ENCODE measurements at regions not wholly inside any gene's neighbourhood (a gene's known extent, or its start where the extent isn't known, plus 50 kb on each side); places are given as distances from the start of the nearest gene placed in this dataset.

GRCh38 chr1:95451054-95451453, 217.0 kb downstream of the RWDD3 start:
- Mint-ChIP-seq H3K4me1 (no peaks in the 10 kb centered on the region), H3K27ac (ENCODE audit: low read depth) (no peak overlapping the region), H3K36me3 (ENCODE audit: insufficient read depth) (no peaks in the 10 kb centered on the region), H3K4me3 (no peak overlapping the region), H3K27me3 (no peaks in the 10 kb centered on the region), H3K9me3 (peaks cover 16% of the 10 kb centered on the region)
- no peak for DNase-seq (ENCODE audit: low spot score in 2 of 2)
- ATAC-seq (replicated peaks; ENCODE audit: extremely low read depth, poor library complexity, severe bottlenecking): no peak

GRCh38 chr1:95451904-95452303, 217.9 kb downstream of the RWDD3 start:
- DNase-seq (ENCODE audit: low spot score in 2 of 2): no peak
- H3K9me3 Mint-ChIP-seq: peaks cover 20% of the 10 kb centered on the region
- no peaks in the 10 kb centered on the region for H3K4me1 Mint-ChIP-seq
- ATAC-seq (replicated peaks; ENCODE audit: extremely low read depth, poor library complexity, severe bottlenecking): no peak
- H3K36me3 Mint-ChIP-seq (ENCODE audit: insufficient read depth): no peaks in the 10 kb centered on the region
- H3K27ac Mint-ChIP-seq (ENCODE audit: low read depth): no peak overlapping the region
- no peaks in the 10 kb centered on the region for H3K27me3 Mint-ChIP-seq
- no peak overlapping the region for H3K4me3 Mint-ChIP-seq

- ATAC-seq (replicated peaks; ENCODE audit: extremely low read depth, poor library complexity, severe bottlenecking) (no peak), DNase-seq (ENCODE audit: low spot score in 2 of 2) (no peak)
- H3K36me3 Mint-ChIP-seq (ENCODE audit: insufficient read depth): no peaks in the 10 kb centered on the region
- peaks cover 18% of the 10 kb centered on the region for H3K9me3 Mint-ChIP-seq
- H3K27me3 Mint-ChIP-seq: no peaks in the 10 kb centered on the region
- H3K4me3 Mint-ChIP-seq: no peak overlapping the region
- no peaks in the 10 kb centered on the region for H3K4me1 Mint-ChIP-seq
- H3K27ac Mint-ChIP-seq (ENCODE audit: low read depth): no peak overlapping the region
Observed at GRCh38 chr1:95453053-95453452, 219.0 kb downstream of the RWDD3 start.

- no peak for DNase-seq (ENCODE audit: low spot score in 2 of 2)
- no peak overlapping the region for H3K4me3 Mint-ChIP-seq
Observed at GRCh38 chr1:95467036-95467435, 233.0 kb downstream of the RWDD3 start.

GRCh38 chr1:95475686-95476457, 241.9 kb downstream of the RWDD3 start:
- no peak overlapping the region for H3K27ac Mint-ChIP-seq (ENCODE audit: low read depth)
- DNase-seq (ENCODE audit: low spot score in 2 of 2): no peak
- ATAC-seq (replicated peaks; ENCODE audit: extremely low read depth, poor library complexity, severe bottlenecking): no peak
- H3K27me3 Mint-ChIP-seq: no peaks in the 10 kb centered on the region
- H3K9me3 Mint-ChIP-seq: peaks cover 28% of the 10 kb centered on the region
- H3K36me3 Mint-ChIP-seq (ENCODE audit: insufficient read depth): no peaks in the 10 kb centered on the region
- H3K4me3 Mint-ChIP-seq: no peak overlapping the region
- H3K4me1 Mint-ChIP-seq: no peaks in the 10 kb centered on the region

More at GRCh38 chr1:95467036-95467435, 233.0 kb downstream of the RWDD3 start:
- Mint-ChIP-seq H3K36me3 (ENCODE audit: insufficient read depth) (peaks cover 2% of the 10 kb centered on the region), H3K4me1 (no peaks in the 10 kb centered on the region), H3K27ac (ENCODE audit: low read depth) (no peak overlapping the region), H3K27me3 (no peaks in the 10 kb centered on the region), H3K9me3 (peaks cover 25% of the 10 kb centered on the region)
- ATAC-seq (replicated peaks; ENCODE audit: extremely low read depth, poor library complexity, severe bottlenecking): no peak

GRCh38 chr1:95496307-95496706, 262.3 kb downstream of the RWDD3 start:
- Mint-ChIP-seq H3K36me3 (ENCODE audit: insufficient read depth) (no peaks in the 10 kb centered on the region), H3K9me3 (peaks cover 11% of the 10 kb centered on the region), H3K27ac (ENCODE audit: low read depth) (no peak overlapping the region), H3K4me1 (no peaks in the 10 kb centered on the region), H3K27me3 (no peaks in the 10 kb centered on the region), H3K4me3 (no peak overlapping the region)
- DNase-seq (ENCODE audit: low spot score in 2 of 2): no peak
- no peak for ATAC-seq (replicated peaks; ENCODE audit: extremely low read depth, poor library complexity, severe bottlenecking)

- Mint-ChIP-seq H3K36me3 (ENCODE audit: insufficient read depth) (no peaks in the 10 kb centered on the region), H3K9me3 (peaks cover 15% of the 10 kb centered on the region), H3K4me1 (no peaks in the 10 kb centered on the region), H3K27ac (ENCODE audit: low read depth) (no peak overlapping the region), H3K4me3 (no peak overlapping the region), H3K27me3 (no peaks in the 10 kb centered on the region)
- DNase-seq (ENCODE audit: low spot score in 2 of 2) (no peak), ATAC-seq (replicated peaks; ENCODE audit: extremely low read depth, poor library complexity, severe bottlenecking) (no peak)
Observed at GRCh38 chr1:95496773-95497172, 262.8 kb downstream of the RWDD3 start.

GRCh38 chr1:95497566-95497965, 263.6 kb downstream of the RWDD3 start:
- ATAC-seq (replicated peaks; ENCODE audit: extremely low read depth, poor library complexity, severe bottlenecking): no peak

GRCh38 chr1:95503278-95504030, 269.4 kb downstream of the RWDD3 start:
- Mint-ChIP-seq H3K4me1 (no peaks in the 10 kb centered on the region), H3K27ac (ENCODE audit: low read depth) (no peak overlapping the region), H3K36me3 (ENCODE audit: insufficient read depth) (no peaks in the 10 kb centered on the region), H3K4me3 (no peak overlapping the region), H3K9me3 (peaks cover 31% of the 10 kb centered on the region), H3K27me3 (no peaks in the 10 kb centered on the region)
- ATAC-seq (replicated peaks; ENCODE audit: extremely low read depth, poor library complexity, severe bottlenecking) (no peak), DNase-seq (ENCODE audit: low spot score in 2 of 2) (no peak)

More at GRCh38 chr1:95497566-95497965, 263.6 kb downstream of the RWDD3 start:
- H3K36me3 Mint-ChIP-seq (ENCODE audit: insufficient read depth): no peaks in the 10 kb centered on the region
- no peak for DNase-seq (ENCODE audit: low spot score in 2 of 2)
- H3K9me3 Mint-ChIP-seq: peaks cover 17% of the 10 kb centered on the region
- no peak overlapping the region for H3K4me3 Mint-ChIP-seq
- H3K4me1 Mint-ChIP-seq: no peaks in the 10 kb centered on the region
- H3K27ac Mint-ChIP-seq (ENCODE audit: low read depth): no peak overlapping the region
- H3K27me3 Mint-ChIP-seq: no peaks in the 10 kb centered on the region

GRCh38 chr1:95504321-95504720, 270.3 kb downstream of the RWDD3 start:
- H3K36me3 Mint-ChIP-seq (ENCODE audit: insufficient read depth): no peaks in the 10 kb centered on the region
- H3K27ac Mint-ChIP-seq (ENCODE audit: low read depth): no peak overlapping the region
- no peaks in the 10 kb centered on the region for H3K4me1 Mint-ChIP-seq
- DNase-seq (ENCODE audit: low spot score in 2 of 2): no peak
- ATAC-seq (replicated peaks; ENCODE audit: extremely low read depth, poor library complexity, severe bottlenecking): no peak
- no peak overlapping the region for H3K4me3 Mint-ChIP-seq
- no peaks in the 10 kb centered on the region for H3K27me3 Mint-ChIP-seq
- H3K9me3 Mint-ChIP-seq: peaks cover 34% of the 10 kb centered on the region

GRCh38 chr1:95506736-95507414, 272.9 kb downstream of the RWDD3 start:
- ATAC-seq (replicated peaks; ENCODE audit: extremely low read depth, poor library complexity, severe bottlenecking): no peak
- Mint-ChIP-seq H3K27ac (ENCODE audit: low read depth) (no peak overlapping the region), H3K4me1 (no peaks in the 10 kb centered on the region), H3K9me3 (peaks cover 30% of the 10 kb centered on the region), H3K4me3 (no peak overlapping the region), H3K36me3 (ENCODE audit: insufficient read depth) (no peaks in the 10 kb centered on the region), H3K27me3 (no peaks in the 10 kb centered on the region)
- no peak for DNase-seq (ENCODE audit: low spot score in 2 of 2)

GRCh38 chr1:95509989-95510388, 276.0 kb downstream of the RWDD3 start:
- Mint-ChIP-seq H3K27me3 (no peaks in the 10 kb centered on the region), H3K36me3 (ENCODE audit: insufficient read depth) (no peaks in the 10 kb centered on the region), H3K27ac (ENCODE audit: low read depth) (no peak overlapping the region), H3K4me1 (no peaks in the 10 kb centered on the region), H3K9me3 (peaks cover 29% of the 10 kb centered on the region), H3K4me3 (no peak overlapping the region)
- ATAC-seq (replicated peaks; ENCODE audit: extremely low read depth, poor library complexity, severe bottlenecking) (no peak), DNase-seq (ENCODE audit: low spot score in 2 of 2) (no peak)
